Stromal cell of bone marrow (primary cell): ENCODE measurements at regions not wholly inside any gene's neighbourhood (a gene's known extent, or its start where the extent isn't known, plus 50 kb on each side); places are given as distances from the start of the nearest gene placed in this dataset.

Experiments used
- DNase-seq: peaks from one replicate; pipeline ENCODE4 v3.0.0-alpha.2; 2012; ENCODE audit warnings: low read depth

DNA sequence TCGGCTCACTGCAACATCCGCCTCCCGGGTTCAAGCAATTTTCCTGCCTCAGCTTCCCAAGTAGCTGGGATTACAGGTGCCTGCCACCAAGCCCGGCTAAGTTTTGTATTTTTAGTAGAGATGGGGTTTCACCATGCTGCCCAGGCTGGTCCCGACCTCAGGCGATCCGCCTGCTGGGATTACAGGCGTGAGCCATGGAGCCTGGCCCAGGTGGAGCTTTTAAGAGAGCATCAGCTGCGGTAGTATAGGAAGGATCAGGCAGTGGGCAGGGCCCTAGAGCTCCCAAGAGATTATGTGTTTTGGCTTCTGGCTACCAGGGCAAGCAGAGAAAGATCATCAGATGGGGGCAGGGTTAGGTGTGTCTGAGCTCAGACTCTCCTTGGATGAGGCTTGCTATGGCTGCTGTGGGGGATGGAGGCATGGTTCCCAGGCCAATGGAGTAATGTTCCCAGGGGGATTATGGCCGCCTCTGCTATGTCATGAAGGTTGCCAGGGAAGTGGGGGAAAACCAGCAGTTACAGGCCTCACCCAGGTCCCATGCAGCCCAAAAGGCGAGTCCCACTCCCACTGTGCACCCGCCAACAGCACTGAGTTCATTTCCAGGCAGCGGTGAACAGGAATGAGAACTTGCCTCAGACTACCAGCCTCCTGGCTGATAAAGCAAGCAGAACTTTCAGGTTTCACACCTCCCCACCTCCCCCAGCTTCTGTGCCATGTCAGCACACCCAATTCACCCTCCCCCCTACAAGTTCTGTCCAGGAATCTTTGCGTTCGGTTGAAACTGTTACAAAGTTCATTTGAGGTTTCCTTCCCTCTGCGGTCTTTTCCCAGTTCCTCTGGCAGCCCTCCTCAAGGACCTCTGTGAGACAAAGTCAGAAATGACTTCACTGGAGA is 507.6 kb downstream of the SPATA31D1 start:
- DNase-seq: no peak

DNA sequence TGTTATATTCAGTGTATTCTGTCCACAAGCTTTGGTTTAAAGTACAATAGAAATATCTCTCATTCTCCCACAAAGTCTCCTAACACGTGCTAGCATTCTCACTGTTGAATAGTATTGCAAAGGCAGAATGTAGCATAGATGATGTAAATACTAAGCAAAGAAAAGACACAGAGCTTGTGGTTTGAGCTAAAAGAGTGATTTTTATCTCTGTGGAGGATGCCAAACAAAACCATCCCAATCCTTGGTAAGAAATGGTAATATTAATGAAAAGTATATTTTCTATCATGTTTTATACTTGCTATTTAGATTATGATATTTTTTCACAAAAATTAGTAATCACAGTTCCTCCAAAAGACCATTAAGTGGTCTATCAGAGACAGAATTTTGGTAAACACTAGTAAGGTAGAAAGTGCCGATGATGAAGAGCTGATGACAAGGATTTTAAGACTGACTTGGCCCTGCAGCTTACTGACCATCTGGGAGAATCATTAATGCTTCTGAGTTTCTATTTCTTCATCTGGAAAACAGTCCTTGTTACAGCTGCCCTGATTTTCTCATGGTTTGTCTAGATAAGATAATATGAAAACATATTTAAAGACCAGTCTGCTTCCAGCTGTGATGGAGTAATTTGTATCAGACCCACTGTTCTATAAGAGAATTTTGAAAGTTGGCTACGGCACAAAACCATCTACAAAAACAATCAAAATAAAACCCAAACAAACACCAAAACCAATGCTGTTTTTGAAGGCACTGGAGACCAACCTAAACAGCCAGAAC is 510.2 kb downstream of the SPATA31D1 start:
- DNase-seq: no peak

DNA sequence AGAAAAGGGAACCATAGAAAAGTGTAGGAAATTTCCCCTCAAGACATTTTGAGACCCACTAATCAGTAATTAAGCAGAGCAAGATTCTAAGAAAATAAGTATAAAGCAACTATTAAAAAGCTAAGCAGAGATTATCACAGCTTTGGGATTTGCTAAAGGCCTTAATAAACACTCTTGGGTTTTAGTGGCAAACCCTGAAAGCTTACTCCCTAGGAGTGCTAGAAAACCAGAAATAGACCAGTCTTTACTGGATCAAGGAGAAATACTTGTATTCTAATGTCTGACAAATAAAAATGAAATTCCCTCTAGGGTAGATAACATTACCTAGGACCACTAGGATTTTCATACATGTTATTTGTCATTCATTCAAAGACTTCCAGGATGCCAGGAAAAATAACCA is 510.8 kb downstream of the SPATA31D1 start:
- DNase-seq: no peak

DNA sequence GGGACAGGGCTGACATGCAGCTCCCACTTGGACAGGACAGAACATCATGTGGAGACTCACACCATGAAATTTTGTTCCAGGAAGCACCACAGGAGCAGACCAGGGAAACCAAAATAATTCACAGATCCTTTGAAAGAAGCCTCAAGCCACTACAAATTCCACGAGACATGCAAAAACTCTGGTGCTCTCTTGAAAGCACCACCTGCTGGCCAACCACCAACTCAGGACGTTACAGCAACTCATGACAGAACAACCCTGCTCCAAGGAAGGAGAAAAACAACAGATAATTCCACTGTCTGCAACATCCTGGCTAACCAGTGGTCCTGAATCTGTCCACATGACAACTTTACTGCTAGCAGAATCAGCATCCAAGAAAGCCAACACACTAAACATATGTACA is 516.0 kb downstream of the SPATA31D1 start:
- no peak for DNase-seq

DNA sequence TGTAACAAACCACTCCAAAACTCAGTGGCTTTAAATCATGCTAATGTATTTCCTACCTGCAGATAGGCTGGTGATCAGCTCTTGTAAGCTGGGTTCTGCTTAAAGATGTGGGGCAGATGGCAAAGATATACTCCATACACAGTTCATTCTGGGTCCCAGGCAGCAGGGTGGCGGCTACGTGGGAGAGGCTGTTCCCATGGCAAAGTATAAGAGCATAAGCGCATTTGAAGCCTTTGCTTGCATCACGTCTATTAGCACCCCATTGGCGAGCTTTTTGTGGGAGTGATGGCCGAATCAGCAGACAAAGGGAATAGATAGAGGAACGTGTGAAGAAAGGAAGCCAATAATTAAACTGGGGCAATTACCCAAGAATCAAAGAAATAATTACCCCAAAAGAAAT is 523.1 kb downstream of the SPATA31D1 start:
- no peak for DNase-seq

DNA sequence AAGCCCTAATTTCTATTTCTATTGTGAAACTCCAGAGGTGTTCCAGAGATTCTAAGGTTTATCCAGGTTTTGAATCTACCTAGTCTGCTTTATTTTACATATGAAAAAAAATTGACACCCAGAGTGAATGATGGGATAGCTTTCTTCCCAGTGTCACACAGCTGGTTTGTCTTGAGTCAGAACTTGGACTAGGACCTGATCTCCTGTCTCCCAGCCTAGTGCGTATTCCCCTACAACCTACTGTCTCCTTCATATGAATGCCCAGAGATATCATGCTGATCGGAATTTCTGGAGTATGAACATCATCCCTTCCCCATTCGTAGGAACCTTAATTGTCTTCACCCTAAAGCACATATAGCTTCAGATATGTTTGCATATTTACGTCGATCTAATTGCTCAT is 524.2 kb downstream of the SPATA31D1 start:
- DNase-seq: no peak

DNA sequence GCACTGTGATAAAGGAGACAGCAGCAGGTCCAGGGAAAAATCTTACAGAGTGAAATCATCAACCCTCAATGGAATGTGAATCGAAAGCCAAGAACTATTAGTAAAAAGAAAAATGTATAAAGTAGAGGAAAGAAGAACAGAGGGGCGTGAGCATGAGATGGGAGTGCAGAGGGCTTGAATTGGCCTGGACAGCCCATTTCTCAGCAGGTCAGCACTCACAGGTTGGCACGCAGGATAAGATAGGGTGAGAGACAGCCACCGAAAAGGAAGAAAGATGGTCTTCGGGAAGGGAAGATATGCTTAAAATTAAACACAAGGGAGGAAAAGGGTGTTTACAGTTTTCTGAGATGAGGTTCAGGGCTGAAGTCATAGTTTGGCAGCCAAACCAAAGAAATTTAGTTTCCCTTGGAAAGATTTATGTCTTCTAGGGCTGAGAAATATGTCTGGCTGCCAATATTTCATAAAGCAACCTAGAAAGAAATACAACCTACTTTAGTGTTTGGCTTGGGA is 524.7 kb downstream of the SPATA31D1 start:
- no peak for DNase-seq

DNA sequence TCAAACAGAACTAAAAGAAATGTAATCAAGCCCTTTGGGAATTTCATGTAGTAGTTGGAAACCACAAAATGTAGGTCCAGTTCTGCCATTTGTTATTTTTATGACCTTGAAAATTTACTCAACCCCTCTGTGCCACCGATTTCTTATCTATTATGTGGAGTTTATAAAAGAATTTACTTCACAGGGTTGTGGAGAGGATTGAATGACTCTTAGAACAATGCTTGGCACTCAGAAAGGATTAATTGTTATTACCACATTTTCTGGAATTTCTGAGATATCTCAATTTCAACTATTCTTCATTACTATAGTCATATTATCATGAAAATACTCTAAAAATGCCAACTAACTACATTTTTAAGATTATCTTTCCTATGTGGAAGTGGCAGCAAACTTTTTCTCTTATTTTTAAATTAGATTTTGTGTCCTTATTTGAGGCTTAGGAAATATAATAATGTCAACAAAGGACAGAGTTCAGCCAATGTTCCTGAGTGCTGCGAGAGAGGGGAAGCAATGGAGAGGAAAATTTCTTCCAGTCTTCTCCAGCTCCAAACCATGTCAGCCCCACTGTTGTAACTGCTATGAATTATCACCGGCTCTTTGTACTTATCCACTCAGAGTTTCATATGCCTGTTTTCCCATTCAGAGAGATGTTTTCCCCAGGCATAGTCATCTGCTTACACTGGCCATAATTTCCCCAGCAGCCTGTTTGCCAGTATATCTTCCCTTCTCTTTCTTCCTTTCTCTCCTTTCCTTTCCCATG is 525.6 kb downstream of the SPATA31D1 start:
- DNase-seq: no peak

DNA sequence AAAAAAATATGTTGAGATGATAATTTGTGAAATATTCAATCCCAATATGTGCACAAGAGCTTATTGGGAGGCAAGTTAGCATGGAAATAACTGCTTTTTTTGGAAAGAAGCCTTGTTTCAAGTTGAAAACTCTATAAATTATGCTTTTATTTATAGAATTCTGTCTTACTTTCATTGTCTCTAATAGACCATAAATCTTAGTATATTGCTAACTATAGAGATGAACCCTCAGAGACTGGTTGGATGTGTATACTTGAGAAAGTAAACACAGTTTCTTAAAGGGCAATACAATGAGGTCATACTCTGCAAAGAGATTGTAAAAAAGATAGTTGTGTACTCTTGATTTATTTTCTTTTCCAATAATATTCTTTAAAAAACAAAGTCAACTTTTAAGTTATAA is 530.3 kb downstream of the SPATA31D1 start:
- no peak for DNase-seq

DNA sequence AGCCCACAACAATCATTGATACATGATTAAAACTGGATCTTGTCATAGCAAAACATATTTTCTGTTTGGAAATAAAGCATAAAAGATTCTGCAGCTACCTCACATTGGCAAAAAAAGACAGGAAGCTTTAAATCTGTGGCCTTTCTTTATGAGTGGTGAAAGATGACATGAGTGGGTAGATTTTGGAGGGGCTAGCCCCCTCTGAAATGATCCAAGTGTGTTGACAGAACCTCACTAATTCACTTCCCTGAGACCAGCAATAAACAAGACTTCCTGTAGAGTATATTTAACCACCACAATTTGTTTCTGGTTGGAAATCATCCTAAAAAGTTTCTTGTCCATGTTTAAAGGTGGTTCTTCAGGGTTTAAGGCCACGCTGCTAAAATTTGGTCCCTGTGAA is 530.8 kb downstream of the SPATA31D1 start:
- DNase-seq: no peak

DNA sequence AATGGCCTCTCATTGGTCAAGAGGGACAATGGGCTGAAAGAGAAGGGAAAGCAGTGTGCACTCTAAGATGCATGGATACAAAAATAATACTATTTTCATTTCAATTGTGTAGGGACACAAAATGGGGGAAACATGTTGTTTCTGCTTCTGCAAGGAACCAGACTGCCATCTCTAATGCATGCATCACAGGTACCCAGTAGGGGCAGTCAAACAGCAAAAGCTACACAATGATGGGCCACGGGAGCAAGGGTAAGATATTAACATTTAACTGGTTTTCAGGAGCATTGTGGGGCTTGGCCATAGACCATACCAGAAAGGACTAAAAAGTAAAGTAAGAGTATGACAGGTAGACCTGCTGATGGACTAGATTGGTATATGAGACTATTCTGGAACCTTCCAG is 535.8 kb downstream of the SPATA31D1 start:
- no peak for DNase-seq

DNA sequence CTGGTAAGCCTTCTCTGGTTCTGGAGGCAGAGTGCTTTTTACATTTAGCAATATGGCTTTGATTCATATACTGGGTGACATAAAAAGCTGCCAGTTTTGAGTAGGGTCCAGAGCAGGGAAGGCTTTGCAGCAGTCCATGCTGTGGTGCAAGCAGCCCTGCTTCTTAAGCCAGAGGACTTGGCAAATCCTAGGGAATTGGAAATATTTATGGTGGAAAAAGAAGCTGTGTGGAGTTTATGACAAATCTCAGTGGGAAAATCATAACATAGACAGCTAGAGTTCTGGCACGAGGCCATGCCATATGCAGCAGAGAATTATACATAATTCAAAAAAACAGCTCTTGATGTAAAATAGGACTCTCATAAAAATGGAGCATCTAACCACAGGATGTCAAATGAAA is 536.4 kb downstream of the RASEF start:
- DNase-seq: no peak

DNA sequence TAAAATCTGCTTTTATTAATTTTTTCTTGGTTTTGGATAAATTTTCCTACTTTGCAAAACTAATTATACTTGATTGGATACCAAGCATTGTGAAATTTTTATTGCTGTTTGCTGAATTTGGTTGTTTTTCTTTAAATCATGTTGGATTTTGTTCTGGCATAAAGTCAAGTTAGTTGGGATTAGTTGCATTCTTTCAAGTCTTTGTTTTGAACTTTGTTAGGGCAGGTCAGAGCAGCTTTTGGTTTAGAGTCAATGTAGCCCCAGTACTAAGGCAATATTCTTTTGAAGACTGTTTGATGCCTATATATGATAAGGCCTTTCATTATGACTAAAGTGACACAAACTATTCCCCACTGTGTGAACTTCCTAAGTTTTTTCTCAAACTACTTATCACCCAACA is 531.1 kb downstream of the RASEF start:
- no peak for DNase-seq

DNA sequence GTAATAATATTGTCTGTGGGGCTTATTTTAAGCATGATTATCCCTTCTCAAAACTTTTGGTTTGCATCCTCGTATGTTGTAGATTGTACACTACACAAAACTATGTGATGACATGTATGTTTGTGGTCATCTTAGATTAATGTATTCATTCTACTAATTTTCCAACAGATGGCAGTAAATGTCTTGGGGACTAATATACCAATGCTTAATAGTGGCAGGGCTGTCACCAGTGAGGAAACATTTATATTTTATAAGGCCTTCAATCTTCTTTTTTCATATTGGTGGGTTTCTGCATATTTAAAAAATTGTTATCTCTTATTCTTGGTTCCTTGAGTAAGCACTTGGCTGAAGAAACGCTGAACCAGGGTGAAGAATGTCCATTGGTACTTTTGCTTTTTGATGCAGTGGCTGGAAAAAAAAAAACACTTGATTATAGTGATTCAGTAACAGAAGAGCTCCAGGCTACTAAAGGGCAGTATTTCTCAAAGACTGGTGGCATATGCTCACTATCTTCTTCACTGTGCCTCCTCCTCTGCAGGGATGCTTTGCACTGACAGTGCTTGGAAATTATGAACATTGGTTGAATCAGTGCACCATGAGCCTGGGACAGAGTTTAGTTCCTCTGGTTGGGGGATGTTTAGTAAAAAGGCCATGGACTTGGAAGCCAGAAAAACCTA is 530.3 kb downstream of the RASEF start:
- no peak for DNase-seq

DNA sequence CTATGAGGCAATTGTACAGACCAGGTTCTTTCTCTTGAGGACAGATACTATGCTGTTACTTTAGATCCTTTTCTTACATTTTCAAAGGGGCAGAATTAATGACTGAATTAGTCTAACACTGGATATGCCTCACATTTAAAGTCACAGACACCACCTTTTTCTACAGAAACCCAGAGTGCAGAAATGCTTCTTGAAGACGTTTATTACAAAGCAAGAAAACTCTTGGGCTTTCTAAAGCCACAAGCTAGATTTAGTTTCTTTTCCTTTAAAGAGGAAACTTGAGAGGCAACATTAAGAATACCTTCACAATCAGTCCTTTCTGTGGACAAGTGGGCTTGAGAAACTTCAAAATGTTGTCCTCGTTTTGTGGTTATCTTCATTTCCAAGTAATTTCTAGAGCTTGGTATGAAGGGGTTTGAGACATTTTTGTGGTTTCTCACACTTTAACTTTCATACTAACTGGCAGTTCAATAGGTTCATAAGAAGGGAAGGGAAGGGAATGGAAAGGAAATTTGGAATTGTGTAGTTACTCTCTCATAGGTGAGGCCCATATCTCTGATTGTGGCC is 527.4 kb downstream of the RASEF start:
- DNase-seq: no peak

DNA sequence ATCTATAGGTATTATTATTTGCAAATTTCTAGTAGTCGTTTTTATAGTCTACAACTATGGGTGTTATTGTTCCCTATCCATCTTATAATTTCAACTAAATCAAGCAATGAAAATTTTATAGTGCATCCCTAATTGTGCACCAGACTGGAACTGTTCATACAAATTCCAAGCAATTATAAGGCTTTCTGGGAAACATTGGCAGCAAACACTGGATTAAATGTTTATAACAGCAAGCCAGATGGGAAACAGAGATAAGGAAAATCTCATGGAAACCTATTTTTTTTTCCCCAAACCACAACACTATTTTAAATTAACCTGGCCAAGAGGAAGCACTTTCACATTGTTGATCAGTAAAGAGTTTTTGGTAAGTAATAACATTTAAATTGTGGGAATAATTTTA is 524.3 kb downstream of the RASEF start:
- DNase-seq: no peak

DNA sequence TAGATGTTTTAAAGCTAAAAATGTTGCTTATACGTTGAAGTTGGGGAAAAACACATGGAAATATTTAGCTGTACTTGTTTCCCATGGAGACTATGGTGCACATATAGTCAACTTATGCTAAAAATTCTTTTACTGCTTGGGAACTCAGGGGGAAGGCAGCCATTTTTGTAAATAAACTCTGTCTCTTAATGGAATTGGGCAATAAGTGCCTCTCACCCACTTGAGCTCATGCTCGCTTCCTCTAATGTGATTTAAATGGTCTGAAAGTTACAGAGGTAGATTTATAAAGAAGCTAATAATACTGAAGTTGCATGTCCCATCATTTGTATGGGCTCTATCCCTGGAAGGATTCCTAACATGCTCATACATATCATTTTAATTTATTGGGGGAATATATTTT is 523.8 kb downstream of the RASEF start:
- no peak for DNase-seq

DNA sequence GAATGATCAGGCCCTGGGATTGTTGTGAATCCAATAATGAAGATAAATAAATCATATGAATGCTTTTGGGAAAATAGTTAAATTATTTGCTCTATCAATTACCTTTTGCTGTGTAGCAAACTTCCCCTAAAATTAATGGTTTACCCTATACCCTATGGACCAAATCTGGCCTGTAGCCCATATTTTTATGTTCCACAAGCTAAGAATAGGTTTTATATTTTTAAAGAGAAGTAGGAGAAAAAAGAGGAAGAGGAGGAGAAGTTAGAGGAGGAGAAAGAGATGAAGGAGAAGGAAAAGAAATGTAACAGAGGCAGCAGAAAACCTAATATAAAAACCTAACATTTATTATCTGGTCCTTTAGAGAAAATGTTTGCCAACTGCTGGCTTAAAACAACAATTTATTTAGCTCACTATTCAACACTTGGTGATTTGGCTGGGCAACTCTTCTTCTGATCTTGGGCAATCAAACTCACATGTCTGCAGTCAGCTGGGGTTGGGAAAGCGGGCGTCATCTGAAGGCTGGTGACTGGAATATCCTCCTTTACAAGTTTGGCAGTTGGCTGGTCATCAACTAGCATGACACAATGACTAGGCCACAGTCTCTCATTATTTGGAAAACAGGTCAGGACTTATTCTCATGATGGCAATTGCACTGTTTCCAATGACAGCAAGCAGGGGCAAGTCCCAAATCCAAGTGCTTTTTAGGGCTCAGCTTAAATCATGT is 522.9 kb downstream of the RASEF start:
- DNase-seq: no peak

DNA sequence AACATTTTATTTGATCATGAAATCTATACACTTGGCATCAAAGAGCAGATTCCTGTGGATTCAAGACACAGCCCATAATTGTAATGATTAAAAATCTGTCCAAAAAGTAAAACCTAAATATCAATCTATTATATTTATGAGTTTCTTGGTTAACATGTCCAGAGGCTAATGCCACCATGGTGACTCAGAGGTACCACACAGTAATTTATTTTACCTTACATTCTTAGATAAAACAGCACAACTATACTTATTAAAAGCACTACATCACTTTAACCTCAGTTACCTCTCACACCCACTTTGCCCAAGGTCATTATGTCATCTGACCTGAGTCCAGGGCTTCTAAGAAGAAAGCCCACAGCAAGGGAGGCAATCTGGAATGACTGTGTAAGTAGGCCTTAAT is 519.2 kb downstream of the RASEF start:
- no peak for DNase-seq

DNA sequence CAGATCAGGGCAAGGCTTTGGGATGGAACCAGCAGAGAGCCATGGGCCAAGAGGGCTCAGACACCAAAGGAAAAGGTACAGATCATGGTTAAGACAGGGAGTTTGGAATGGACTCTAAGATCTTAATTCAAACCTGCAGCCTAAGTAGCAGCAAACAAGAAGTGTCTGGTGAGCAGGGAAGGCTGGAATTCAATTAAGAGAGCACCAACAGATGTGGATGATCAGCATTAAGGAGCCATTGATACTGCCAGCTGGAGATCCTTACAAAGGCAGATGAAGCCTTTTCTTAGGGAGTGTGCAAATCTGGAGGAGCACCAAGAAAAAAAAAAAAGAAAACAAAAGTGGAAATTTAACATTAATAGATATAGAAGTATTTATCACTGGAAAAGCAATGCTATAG is 516.8 kb downstream of the RASEF start:
- DNase-seq: no peak

DNA sequence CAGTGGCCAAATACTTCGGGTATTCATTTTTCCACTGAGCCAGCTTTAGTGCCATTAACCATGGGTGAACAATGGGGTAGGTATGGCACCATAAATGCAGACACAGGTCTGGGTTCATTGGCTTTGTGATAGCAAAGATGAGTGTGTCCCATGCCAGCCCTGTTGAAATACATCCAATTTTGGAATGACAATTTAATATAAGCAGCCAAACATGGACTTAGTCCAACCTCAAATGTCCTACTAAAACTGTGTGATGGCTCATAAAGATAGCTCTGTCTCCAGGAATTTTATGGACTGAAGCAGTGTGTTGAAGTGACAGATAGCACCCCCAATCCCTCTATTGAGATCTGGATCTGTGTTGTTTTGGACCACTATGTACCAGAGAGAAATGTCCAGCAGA is 514.9 kb downstream of the RASEF start:
- no peak for DNase-seq
